ENCODE measurements at regions not wholly inside any gene's neighbourhood (a gene's known extent, or its start where the extent isn't known, plus 50 kb on each side); places are given as distances from the start of the nearest gene placed in this dataset.

- no peak for TF ChIP-seq CTCF (IDR thresholded peaks at IDR 0.05; ENCODE audit: poor library complexity, severe bottlenecking)
- TF ChIP-seq RAD21 (conservative IDR thresholded peaks at IDR 0.05) = no peak
- TF ChIP-seq EZH2 (IDR thresholded peaks at IDR 0.05; ENCODE audit: borderline replicate concordance, insufficient read depth, low read length, poor library complexity, severe bottlenecking) = no peak
- TF ChIP-seq MXI1 (conservative IDR thresholded peaks at IDR 0.05; ENCODE audit: poor library complexity, severe bottlenecking) = no peak
- TF ChIP-seq REST (IDR thresholded peaks at IDR 0.05; ENCODE audit: borderline replicate concordance) = no peak
- no peak for TF ChIP-seq POLR2AphosphoS5 (IDR thresholded peaks at IDR 0.05)
- TF ChIP-seq TAF1 (IDR thresholded peaks at IDR 0.05; ENCODE audit: low read depth) = no peak
- no peak for TF ChIP-seq EP300 (conservative IDR thresholded peaks at IDR 0.05; ENCODE audit: poor library complexity, severe bottlenecking)
These were observed 146.4 kb upstream of the SPATS2L start for GRCh38 chr2:200159829-200160781.

Measured in neural cell (in vitro differentiated cells).